ENCODE measurements at regions not wholly inside any gene's neighbourhood (a gene's known extent, or its start where the extent isn't known, plus 50 kb on each side); places are given as distances from the start of the nearest gene placed in this dataset.

- no peak for TF ChIP-seq CTCF (IDR thresholded peaks at IDR 0.05)
- no peak for DNase-seq
- H3K4me3 ChIP-seq (ENCODE audit: low read length), result no peak overlapping the region
- no peaks in the 10 kb centered on the region for H3K36me3 Mint-ChIP-seq (ENCODE audit: low read depth)
- ChIA-PET CTCF (interaction anchor here (1.3 kb wide), 1 partner anchor 18 kb away, joined by 3 read pairs; no protein-coding TSS in a partner anchor), POLR2A (no interaction called here)
- ATAC-seq (ENCODE audit: poor library complexity), result no peak
- no peaks in the 10 kb centered on the region for H3K4me1 Mint-ChIP-seq (ENCODE audit: low read depth)
- H3K27ac ChIP-seq (ENCODE audit: low read depth in 1 of 2, low read length in 2 of 2), result no peak overlapping the region
- intact Hi-C loops (cut with DNase I, micrococcal nuclease), result no loop called here
- H3K4me3 Mint-ChIP-seq, result no peak overlapping the region
- H3K4me1 ChIP-seq (ENCODE audit: insufficient read depth, low read length), result no peaks in the 10 kb centered on the region
- no peaks in the 10 kb centered on the region for H3K27me3 ChIP-seq (ENCODE audit: control insufficient read depth in 1 of 2, insufficient read depth in 2 of 2, low read length in 2 of 2)
- H3K27me3 Mint-ChIP-seq, result no peaks in the 10 kb centered on the region
- H3K9me3 Mint-ChIP-seq, result no peaks in the 10 kb centered on the region
- no peaks in the 10 kb centered on the region for H3K9me3 ChIP-seq (ENCODE audit: control insufficient read depth in 1 of 2, insufficient read depth in 1 of 2, low read length in 2 of 2)
- H3K36me3 ChIP-seq (ENCODE audit: insufficient read depth, low read length), result no peaks in the 10 kb centered on the region
- H3K27ac Mint-ChIP-seq, result no peak overlapping the region
Measured at GRCh38 chr4:16310606-16311005, 84.3 kb upstream of the TAPT1 start.

- intact Hi-C loops (cut with DNase I, micrococcal nuclease), result no loop called here
Measured at GRCh38 chr4:16302648-16303047, 76.4 kb upstream of the TAPT1 start.

GRCh38 chr4:16297003-16297402 is 70.7 kb upstream of the TAPT1 start:
- H3K4me1 Mint-ChIP-seq (ENCODE audit: low read depth), result no peaks in the 10 kb centered on the region
- H3K4me1 ChIP-seq (ENCODE audit: insufficient read depth, low read length), result no peaks in the 10 kb centered on the region
- peaks cover 7% of the 10 kb centered on the region for H3K27me3 Mint-ChIP-seq
- intact Hi-C loops (cut with DNase I, micrococcal nuclease), result loop anchor here in 1 of 2 experiments (10.0 kb wide), 1 partner anchor 148 kb away; no protein-coding TSS in a partner anchor
- no peak overlapping the region for H3K4me3 Mint-ChIP-seq
- ChIA-PET POLR2A (no interaction called here), CTCF (no interaction called here)
- no peak overlapping the region for H3K4me3 ChIP-seq (ENCODE audit: low read length)
- H3K9me3 Mint-ChIP-seq, result no peaks in the 10 kb centered on the region
- no peaks in the 10 kb centered on the region for H3K9me3 ChIP-seq (ENCODE audit: control insufficient read depth in 1 of 2, insufficient read depth in 1 of 2, low read length in 2 of 2)
- ATAC-seq (ENCODE audit: poor library complexity) (no peak), DNase-seq (no peak)
- no peak for TF ChIP-seq CTCF (IDR thresholded peaks at IDR 0.05)
- H3K27ac ChIP-seq (ENCODE audit: low read depth in 1 of 2, low read length in 2 of 2), result no peak overlapping the region
- H3K36me3 ChIP-seq (ENCODE audit: insufficient read depth, low read length), result no peaks in the 10 kb centered on the region
- no peaks in the 10 kb centered on the region for H3K36me3 Mint-ChIP-seq (ENCODE audit: low read depth)
- H3K27me3 ChIP-seq (ENCODE audit: control insufficient read depth in 1 of 2, insufficient read depth in 2 of 2, low read length in 2 of 2), result no peaks in the 10 kb centered on the region
- no peak overlapping the region for H3K27ac Mint-ChIP-seq

More at GRCh38 chr4:16302648-16303047, 76.4 kb upstream of the TAPT1 start:
- POLR2A ChIA-PET, result no interaction called here
- Mint-ChIP-seq H3K36me3 (ENCODE audit: low read depth) (no peaks in the 10 kb centered on the region), H3K4me1 (ENCODE audit: low read depth) (no peaks in the 10 kb centered on the region), H3K4me3 (no peak overlapping the region), H3K9me3 (no peaks in the 10 kb centered on the region), H3K27me3 (peaks cover under 1% of the 10 kb centered on the region), H3K27ac (no peak overlapping the region)
- Histone ChIP-seq H3K4me1 (ENCODE audit: insufficient read depth, low read length) (no peaks in the 10 kb centered on the region), H3K27ac (ENCODE audit: low read depth in 1 of 2, low read length in 2 of 2) (no peak overlapping the region), H3K36me3 (ENCODE audit: insufficient read depth, low read length) (no peaks in the 10 kb centered on the region), H3K9me3 (ENCODE audit: control insufficient read depth in 1 of 2, insufficient read depth in 1 of 2, low read length in 2 of 2) (no peaks in the 10 kb centered on the region), H3K27me3 (ENCODE audit: control insufficient read depth in 1 of 2, insufficient read depth in 2 of 2, low read length in 2 of 2) (peaks cover 0 to 3% of the 10 kb centered on the region in 2 experiments), H3K4me3 (ENCODE audit: low read length) (no peak overlapping the region)
- TF ChIP-seq CTCF (IDR thresholded peaks at IDR 0.05), result no peak
- DNase-seq, result no peak
- no peak for ATAC-seq (ENCODE audit: poor library complexity)
- CTCF ChIA-PET, result no interaction called here
